Sigmoid colon (tissue), 6 donors: ENCODE measurements at regions not wholly inside any gene's neighbourhood (a gene's known extent, or its start where the extent isn't known, plus 50 kb on each side); places are given as distances from the start of the nearest gene placed in this dataset.

Experiments used
- DNase-seq: peaks from one replicate; pipeline ENCODE4 v3.0.0-alpha.2; 2019
- H3K27ac ChIP-seq, 4 donors: fragments of 200-600 bp; sonication (generic); one replicate each; pipeline ENCODE4 v1.5.1; 2016 to 2019; ENCODE audit warnings: mild to moderate bottlenecking in 1 of 4
- H3K27me3 ChIP-seq, 3 donors: fragments of 200-600 bp; sonication (generic); one replicate each; pipeline ENCODE4 v1.5.1; 2019; ENCODE audit warnings: mild to moderate bottlenecking in 1 of 3
- H3K36me3 ChIP-seq, 4 donors: fragments of 200-600 bp; sonication (generic); one replicate each; pipeline ENCODE4 v1.5.1; 2016 to 2019
- H3K4me1 ChIP-seq, 4 donors: fragments of 200-600 bp; sonication (generic); one replicate each; pipeline ENCODE4 v1.5.1; 2017 to 2019
- H3K4me3 ChIP-seq, 4 donors: fragments of 200-600 bp; sonication (generic); one replicate each; pipeline ENCODE4 v1.5.1; 2017 to 2019; ENCODE audit warnings: mild to moderate bottlenecking in 2 of 4, moderate library complexity in 1 of 4
- H3K9me3 ChIP-seq, 4 donors: fragments of 200-600 bp in 3 of 4; sonication (generic) in 3 of 4; one replicate each; pipeline versions ENCODE4 v1.5.1 to v1.6.1; 2013 to 2019
- EP300 ChIP-seq, 4 donors: sonication (generic); formaldehyde crosslinking; IDR thresholded peaks; one replicate each; pipeline ENCODE4 v1.6.1; 2017; ENCODE audit warnings: antibody characterized with exemption in 4 of 4
- POLR2A ChIP-seq, 2 donors: fragments of 450-650 bp; IDR thresholded peaks; one replicate each; pipeline ENCODE4 v1.6.1; 2016; ENCODE audit warnings: antibody characterized with exemption in 2 of 2, mild to moderate bottlenecking in 2 of 2, moderate library complexity in 2 of 2
- POLR2AphosphoS5 ChIP-seq, 4 donors: sonication (generic); formaldehyde crosslinking; IDR thresholded peaks; one replicate each; pipeline ENCODE4 v1.6.1; 2017; ENCODE audit warnings: antibody characterized with exemption in 4 of 4
- WGBS, 2 donors: extraction: QIAGEN DNeasy Blood & Tissue Kit; methylation state at CpG; one replicate each; pipeline ENCODE4 v1.1.7; 2013; 5-methylcytosine and 5-hydroxymethylcytosine counted together
- intact Hi-C: fragments of 100-400 bp; cut with DNase I; formaldehyde crosslinking; loops from one replicate; pipeline ENCODE4 v1.15.1; 2023
- TF ChIP-seq, protein P1 (sequence below), 4 experiments: fragments of 450-650 bp in 3 of 4; fragments of 200-600 bp in 1 of 4; IDR thresholded peaks; one replicate each; pipeline ENCODE4 v1.5.1; 2016 to 2019; ENCODE audit warnings: antibody characterized with exemption in 4 of 4, mild to moderate bottlenecking in 3 of 4, moderate library complexity in 2 of 4
- donor health status: healthy with polysubstance abuse.
- donor health status: healthy.

DNA sequence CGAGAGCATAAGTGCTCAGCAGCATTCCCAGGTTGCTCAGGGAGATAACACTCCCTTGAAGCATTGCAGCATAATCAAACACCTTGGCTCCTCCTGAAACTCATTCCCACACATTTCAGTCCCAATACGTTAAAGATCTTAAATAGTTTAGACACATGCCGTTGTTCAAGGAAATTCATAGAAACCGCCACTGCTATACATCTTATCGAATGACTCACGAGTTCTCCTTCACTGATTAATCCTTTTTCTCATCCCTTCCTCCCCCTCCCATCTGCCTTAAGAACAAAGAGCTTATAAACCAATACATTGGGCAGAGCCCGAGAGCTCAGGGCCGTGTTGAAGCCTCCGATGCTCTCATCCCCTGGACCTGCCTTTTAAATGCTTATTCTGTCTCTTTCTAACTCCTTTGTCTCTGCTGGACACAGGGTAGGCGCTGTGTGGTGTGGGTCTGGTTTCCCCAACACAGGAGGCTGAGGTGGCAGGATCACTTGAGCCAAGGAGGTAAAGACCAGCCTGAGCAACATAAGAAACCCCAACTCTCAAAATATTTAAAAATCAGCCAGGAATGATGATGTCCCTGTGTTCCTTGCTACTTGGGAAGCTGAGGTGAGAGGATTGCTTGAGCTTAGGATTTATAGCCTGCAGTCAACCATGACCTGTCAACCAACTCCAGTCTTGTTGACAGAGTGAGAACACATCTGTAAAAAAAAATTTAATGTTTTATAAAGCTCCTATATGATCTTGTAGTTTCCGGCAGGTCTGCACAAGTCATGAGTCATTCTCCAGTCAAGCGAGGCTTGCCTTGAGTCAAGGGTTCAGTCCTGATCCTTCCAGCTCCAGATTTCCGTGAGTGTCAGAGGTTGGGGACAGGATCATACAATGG lies 394.0 kb upstream of the HSFY2 start:
- 66 to 78% methylated on average over 13 of the region's 13 CpGs for WGBS, 2 donors
- Histone ChIP-seq H3K4me3 (no peak overlapping the region), H3K36me3 (no peaks in the 10 kb centered on the region), H3K9me3 (no peaks in the 10 kb centered on the region), H3K4me1 (no peaks in the 10 kb centered on the region), H3K27ac (no peak overlapping the region), H3K27me3 (no peaks in the 10 kb centered on the region)
- no peak for DNase-seq
- TF ChIP-seq EP300 (IDR thresholded peaks at IDR 0.05) = no peak
- TF ChIP-seq, protein P1, sequence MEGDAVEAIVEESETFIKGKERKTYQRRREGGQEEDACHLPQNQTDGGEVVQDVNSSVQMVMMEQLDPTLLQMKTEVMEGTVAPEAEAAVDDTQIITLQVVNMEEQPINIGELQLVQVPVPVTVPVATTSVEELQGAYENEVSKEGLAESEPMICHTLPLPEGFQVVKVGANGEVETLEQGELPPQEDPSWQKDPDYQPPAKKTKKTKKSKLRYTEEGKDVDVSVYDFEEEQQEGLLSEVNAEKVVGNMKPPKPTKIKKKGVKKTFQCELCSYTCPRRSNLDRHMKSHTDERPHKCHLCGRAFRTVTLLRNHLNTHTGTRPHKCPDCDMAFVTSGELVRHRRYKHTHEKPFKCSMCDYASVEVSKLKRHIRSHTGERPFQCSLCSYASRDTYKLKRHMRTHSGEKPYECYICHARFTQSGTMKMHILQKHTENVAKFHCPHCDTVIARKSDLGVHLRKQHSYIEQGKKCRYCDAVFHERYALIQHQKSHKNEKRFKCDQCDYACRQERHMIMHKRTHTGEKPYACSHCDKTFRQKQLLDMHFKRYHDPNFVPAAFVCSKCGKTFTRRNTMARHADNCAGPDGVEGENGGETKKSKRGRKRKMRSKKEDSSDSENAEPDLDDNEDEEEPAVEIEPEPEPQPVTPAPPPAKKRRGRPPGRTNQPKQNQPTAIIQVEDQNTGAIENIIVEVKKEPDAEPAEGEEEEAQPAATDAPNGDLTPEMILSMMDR (IDR thresholded peaks at IDR 0.05) = no peak
- no peak for TF ChIP-seq POLR2A (IDR thresholded peaks at IDR 0.05)
- intact Hi-C loops = no loop called here

DNA sequence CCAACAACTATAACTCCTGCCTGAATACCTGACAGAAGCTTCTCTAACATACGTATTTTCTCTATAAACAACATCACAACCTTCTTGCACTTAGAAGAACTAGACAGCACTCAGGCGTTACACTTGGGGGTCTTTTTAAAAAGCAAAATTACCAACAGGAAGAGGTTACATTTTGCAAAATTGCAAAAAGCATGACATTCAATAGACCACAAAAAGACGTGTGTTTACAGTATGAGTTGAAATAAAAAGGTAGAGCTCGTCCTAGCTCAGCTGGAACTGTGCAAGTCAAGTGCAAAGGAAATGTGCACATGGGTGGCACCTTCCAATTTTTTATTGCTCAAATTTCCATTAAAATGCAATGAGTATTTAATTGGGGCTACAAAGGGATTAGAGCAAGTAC lies 375.2 kb upstream of the HSFY2 start:
- DNase-seq = no peak
- 69% methylated on average over 4 of the region's 4 CpGs for WGBS, 2 donors
- intact Hi-C loops = no loop called here
- TF ChIP-seq POLR2AphosphoS5 (IDR thresholded peaks at IDR 0.05) (no peak), EP300 (IDR thresholded peaks at IDR 0.05) (no peak), POLR2A (IDR thresholded peaks at IDR 0.05) (no peak)
- TF ChIP-seq, protein P1 (IDR thresholded peaks at IDR 0.05) = no peak
- Histone ChIP-seq H3K36me3 (no peaks in the 10 kb centered on the region), H3K4me1 (no peaks in the 10 kb centered on the region), H3K9me3 (no peaks in the 10 kb centered on the region), H3K4me3 (no peak overlapping the region), H3K27me3 (no peaks in the 10 kb centered on the region), H3K27ac (no peak overlapping the region)

DNA sequence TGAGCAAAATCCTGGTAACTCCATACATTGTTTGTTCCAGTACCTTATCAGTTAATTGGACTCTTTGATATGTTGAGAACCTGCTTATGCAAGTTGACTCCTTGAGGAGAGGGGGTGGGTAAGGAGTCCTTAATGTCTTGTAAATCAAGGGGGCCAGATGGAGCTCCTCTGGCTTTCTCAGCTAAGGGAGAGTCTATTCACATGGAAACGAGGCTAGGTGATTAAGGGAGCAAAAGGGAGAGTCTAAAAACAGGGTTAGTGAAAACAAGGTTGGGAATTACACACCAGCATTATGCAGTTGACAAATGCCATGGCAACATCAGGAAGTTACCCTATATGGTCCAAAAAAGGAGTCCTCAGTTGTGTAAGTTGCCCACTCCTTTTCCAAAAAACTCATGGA lies 372.8 kb upstream of the HSFY2 start:
- Histone ChIP-seq H3K9me3 (no peaks in the 10 kb centered on the region), H3K4me3 (no peak overlapping the region), H3K27me3 (no peaks in the 10 kb centered on the region), H3K4me1 (no peaks in the 10 kb centered on the region), H3K27ac (no peak overlapping the region), H3K36me3 (no peaks in the 10 kb centered on the region)
- intact Hi-C loops = no loop called here
- no peak for DNase-seq
- 3 to 13% methylated on average over 1 of the region's 1 CpG for WGBS, 2 donors
- TF ChIP-seq POLR2AphosphoS5 (IDR thresholded peaks at IDR 0.05) (no peak), EP300 (IDR thresholded peaks at IDR 0.05) (no peak), POLR2A (IDR thresholded peaks at IDR 0.05) (no peak)
- TF ChIP-seq, protein P1 (IDR thresholded peaks at IDR 0.05) = no peak

DNA sequence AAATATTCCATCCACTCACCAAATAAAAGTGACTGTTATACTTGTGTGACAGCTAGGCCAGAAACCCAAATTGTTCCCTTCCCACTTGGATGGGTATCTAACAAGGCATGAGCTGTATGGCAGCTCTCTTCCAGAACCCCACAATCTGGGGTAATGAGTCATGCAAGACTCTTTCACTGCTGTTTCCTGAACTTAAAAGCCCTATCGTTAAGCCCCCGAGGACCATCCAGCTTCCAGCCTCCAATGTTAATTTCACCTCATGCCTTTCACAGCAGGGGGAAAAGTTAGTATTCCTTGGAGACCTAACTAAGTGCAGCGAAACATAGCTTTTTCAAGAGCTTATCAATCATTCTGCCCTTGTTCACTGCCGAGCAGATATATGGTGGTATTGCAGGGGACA lies 368.6 kb upstream of the HSFY2 start:
- intact Hi-C loops = no loop called here
- DNase-seq = no peak
- Histone ChIP-seq H3K4me3 (no peak overlapping the region), H3K27me3 (no peaks in the 10 kb centered on the region), H3K4me1 (no peaks in the 10 kb centered on the region), H3K36me3 (no peaks in the 10 kb centered on the region), H3K27ac (no peak overlapping the region), H3K9me3 (no peaks in the 10 kb centered on the region)
- TF ChIP-seq POLR2A (IDR thresholded peaks at IDR 0.05) = no peak
- no peak for TF ChIP-seq POLR2AphosphoS5 (IDR thresholded peaks at IDR 0.05)
- no peak for TF ChIP-seq EP300 (IDR thresholded peaks at IDR 0.05)
- TF ChIP-seq, protein P1 (IDR thresholded peaks at IDR 0.05) = no peak
- WGBS, 2 donors = 40 to 57% methylated on average over 4 of the region's 4 CpGs
